GM12891 (cell line): ENCODE measurements at regions not wholly inside any gene's neighbourhood (a gene's known extent, or its start where the extent isn't known, plus 50 kb on each side); places are given as distances from the start of the nearest gene placed in this dataset.

ENCODE experiments used
- POLR2A ChIP-seq: IDR thresholded peaks from 2 replicates; pipeline ENCODE4 v1.6.1; 2011; ENCODE audit warnings: low read depth, low read length, control low read depth
- POLR2AphosphoS5 ChIP-seq: IDR thresholded peaks from 2 replicates; pipeline ENCODE4 v1.6.1; 2011; ENCODE audit warnings: low read depth, low read length, control low read depth
- POU2F2 ChIP-seq: IDR thresholded peaks from 2 replicates; pipeline ENCODE4 v1.6.1; 2011; ENCODE audit warnings: low read depth, mild to moderate bottlenecking, control low read depth, low read length, moderate library complexity
- SPI1 ChIP-seq: IDR thresholded peaks from 2 replicates; pipeline ENCODE4 v1.6.1; 2011; ENCODE audit warnings: low read depth, low read length, control low read depth
- TAF1 ChIP-seq: IDR thresholded peaks from 2 replicates; pipeline ENCODE4 v1.6.1; 2011; ENCODE audit warnings: low read depth, low read length, control low read depth

DNA sequence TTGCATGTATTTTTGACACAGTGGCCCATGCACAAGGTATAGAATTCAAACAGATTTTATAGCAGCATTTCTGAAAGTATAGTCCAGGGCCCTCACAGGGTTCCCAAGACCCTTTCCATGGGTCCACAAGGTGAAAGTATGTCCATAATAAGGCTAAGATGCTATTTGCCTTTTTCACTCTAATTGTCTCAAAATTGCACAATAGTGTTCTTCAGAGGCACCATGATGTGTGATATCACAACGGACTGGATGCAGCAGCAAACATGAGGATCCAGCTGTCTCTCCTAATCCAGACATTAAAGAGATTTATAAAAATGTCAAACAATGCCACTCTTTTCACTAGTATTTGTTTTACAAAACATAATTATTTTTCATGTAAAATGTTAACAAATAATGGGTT, 88.8 kb upstream of the PRDX6 start:
- TF ChIP-seq POLR2A (no peak), TAF1 (no peak), POLR2AphosphoS5 (no peak), SPI1 (no peak), POU2F2 (no peak)
